ENCODE measurements at regions not wholly inside any gene's neighbourhood (a gene's known extent, or its start where the extent isn't known, plus 50 kb on each side); places are given as distances from the start of the nearest gene placed in this dataset.
"Not testable (repeated sequence)": the region's sequence is repeated elsewhere in the genome, so short reads cannot be mapped to it uniquely, and the experiment has no call there.

- not testable (repeated sequence) for DNase-seq
Measured at GRCh38 chr16:18146601-18147142, 189.9 kb downstream of the NPIPA8 start.

- DNase-seq: not testable (repeated sequence)
Measured at GRCh38 chr16:18142066-18142465, 194.5 kb downstream of the NPIPA8 start.

GRCh38 chr16:18136288-18136687 lies 200.2 kb downstream of the NPIPA8 start:
- DNase-seq: not testable (repeated sequence)

- DNase-seq: not testable (repeated sequence)
Measured at GRCh38 chr16:18135024-18135423, 201.5 kb downstream of the NPIPA8 start.

- not testable (repeated sequence) for DNase-seq
Measured at GRCh38 chr16:18131587-18131986, 204.9 kb downstream of the NPIPA8 start.

- DNase-seq: not testable (repeated sequence)
Measured at GRCh38 chr16:18130478-18131120, 205.9 kb downstream of the NPIPA8 start.

GRCh38 chr16:18127033-18127432 lies 209.5 kb downstream of the NPIPA8 start:
- not testable (repeated sequence) for DNase-seq

GRCh38 chr16:18119092-18119491 lies 217.4 kb downstream of the NPIPA8 start:
- not testable (repeated sequence) for DNase-seq

GRCh38 chr16:18118684-18119083 lies 217.9 kb downstream of the NPIPA8 start:
- DNase-seq: not testable (repeated sequence)

- not testable (repeated sequence) for DNase-seq
Measured at GRCh38 chr16:18118071-18118470, 218.5 kb downstream of the NPIPA8 start.

GRCh38 chr16:18104412-18104811 lies 232.1 kb downstream of the NPIPA8 start:
- DNase-seq: not testable (repeated sequence)

GRCh38 chr16:18101077-18101476 lies 235.5 kb downstream of the NPIPA8 start:
- DNase-seq: not testable (repeated sequence)

GRCh38 chr16:18092605-18093004 lies 243.9 kb downstream of the NPIPA8 start:
- not testable (repeated sequence) for DNase-seq

GRCh38 chr16:18080658-18081363 lies 255.7 kb downstream of the NPIPA8 start:
- not testable (repeated sequence) for DNase-seq

- not testable (repeated sequence) for DNase-seq
Measured at GRCh38 chr16:18077910-18078309, 258.6 kb downstream of the NPIPA8 start.

- DNase-seq: no peak
Measured at GRCh38 chr16:18072161-18072560, 264.4 kb downstream of the NPIPA8 start.

GRCh38 chr16:18069683-18070082 lies 266.9 kb downstream of the NPIPA8 start:
- DNase-seq: no peak

- DNase-seq: no peak
Measured at GRCh38 chr16:18068477-18068876, 268.1 kb downstream of the NPIPA8 start.

- no peak for DNase-seq
Measured at GRCh38 chr16:18062713-18063112, 273.8 kb downstream of the NPIPA8 start.

- DNase-seq: no peak
Measured at GRCh38 chr16:18060351-18060750, 276.2 kb downstream of the NPIPA8 start.

GRCh38 chr16:18059577-18059976 lies 277.0 kb downstream of the NPIPA8 start:
- DNase-seq: no peak

GRCh38 chr16:18059089-18059488 lies 277.4 kb downstream of the NPIPA8 start:
- DNase-seq: no peak

GRCh38 chr16:18055411-18055916 lies 281.1 kb downstream of the NPIPA8 start:
- no peak for DNase-seq

- no peak for DNase-seq
Measured at GRCh38 chr16:18050777-18051176, 285.8 kb downstream of the NPIPA8 start.
